ENCODE measurements at regions not wholly inside any gene's neighbourhood (a gene's known extent, or its start where the extent isn't known, plus 50 kb on each side); places are given as distances from the start of the nearest gene placed in this dataset.

DNA sequence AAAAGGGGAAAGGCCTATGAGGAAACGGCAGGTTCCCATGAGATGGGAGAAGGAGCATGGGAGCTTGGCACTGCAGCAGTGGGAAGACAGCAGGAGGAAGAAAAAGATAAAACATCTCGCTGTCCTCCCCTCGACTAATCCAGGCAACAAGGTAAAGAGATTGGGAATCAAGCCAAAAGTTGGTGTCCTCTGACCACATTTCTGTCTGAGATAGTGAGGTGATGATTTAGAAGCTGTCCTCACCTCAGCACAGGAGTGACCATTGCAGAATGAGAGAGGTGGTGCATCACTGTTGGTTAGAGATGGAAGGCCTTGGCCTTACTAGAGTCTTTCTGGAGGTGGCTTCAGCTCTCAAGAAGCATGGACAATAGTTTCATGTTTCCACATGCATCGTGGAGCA is 226.6 kb upstream of the CCDC54 start:
- DNase-seq: no peak
- H3K4me1 ChIP-seq (ENCODE audit: control extremely low read depth in 1 of 4, control insufficient read depth in 4 of 4, insufficient read depth in 4 of 4, low read length in 3 of 4): no peaks in the 10 kb centered on the region
- H3K27ac ChIP-seq (ENCODE audit: insufficient read depth in 1 of 2, low read depth in 1 of 2, low read length in 2 of 2, poor library complexity in 1 of 2, severe bottlenecking in 2 of 2): no peak overlapping the region
- POLR2A ChIA-PET: no interaction called here
- no peaks in the 10 kb centered on the region for H3K27me3 ChIP-seq (replicated peaks in 2 of 5; ENCODE audit: control insufficient read depth in 4 of 5, insufficient read depth in 5 of 5, low read length in 4 of 5)
- H3K9me3 ChIP-seq (ENCODE audit: control extremely low read depth in 1 of 5, control insufficient read depth in 4 of 5, insufficient read depth in 2 of 5, low read depth in 1 of 5, low read length in 4 of 5): no peaks in the 10 kb centered on the region
- 89% methylated on average over 4 of the region's 4 CpGs for WGBS (ENCODE audit: insufficient coverage)
- H3K4me3 ChIP-seq (ENCODE audit: control insufficient read depth in 1 of 7, extremely low read depth in 1 of 7, insufficient read depth in 4 of 7, low read depth in 2 of 7, low read length in 6 of 7): no peak overlapping the region
- no peaks in the 10 kb centered on the region for H3K36me3 ChIP-seq (ENCODE audit: control insufficient read depth in 4 of 4, insufficient read depth in 4 of 4, low read length in 3 of 4)
- CTCF ChIA-PET: no interaction called here

GRCh38 chr3:107153981-107154380 is 223.3 kb upstream of the CCDC54 start:
- 93% methylated on average over 3 of the region's 4 CpGs for WGBS (ENCODE audit: insufficient coverage)
- CTCF ChIA-PET: no interaction called here
- no peak overlapping the region for H3K27ac ChIP-seq (ENCODE audit: insufficient read depth in 1 of 2, low read depth in 1 of 2, low read length in 2 of 2, poor library complexity in 1 of 2, severe bottlenecking in 2 of 2)

GRCh38 chr3:107172411-107172810 is 204.8 kb upstream of the CCDC54 start:
- H3K27me3 ChIP-seq (replicated peaks in 2 of 5; ENCODE audit: control insufficient read depth in 4 of 5, insufficient read depth in 5 of 5, low read length in 4 of 5): no peaks in the 10 kb centered on the region
- no peaks in the 10 kb centered on the region for H3K4me1 ChIP-seq (ENCODE audit: control extremely low read depth in 1 of 4, control insufficient read depth in 4 of 4, insufficient read depth in 4 of 4, low read length in 3 of 4)
- H3K9me3 ChIP-seq (ENCODE audit: control extremely low read depth in 1 of 5, control insufficient read depth in 4 of 5, insufficient read depth in 2 of 5, low read depth in 1 of 5, low read length in 4 of 5): peaks cover 0 to 8% (median 0%) of the 10 kb centered on the region in 5 experiments
- no peak overlapping the region for H3K4me3 ChIP-seq (ENCODE audit: control insufficient read depth in 1 of 7, extremely low read depth in 1 of 7, insufficient read depth in 4 of 7, low read depth in 2 of 7, low read length in 6 of 7)
- POLR2A ChIA-PET: no interaction called here
- WGBS (ENCODE audit: insufficient coverage): no CpG with 5 or more reads among the region's 1 CpG
- no peak overlapping the region for H3K27ac ChIP-seq (ENCODE audit: insufficient read depth in 1 of 2, low read depth in 1 of 2, low read length in 2 of 2, poor library complexity in 1 of 2, severe bottlenecking in 2 of 2)
- H3K36me3 ChIP-seq (ENCODE audit: control insufficient read depth in 4 of 4, insufficient read depth in 4 of 4, low read length in 3 of 4): no peaks in the 10 kb centered on the region
- no peak for DNase-seq
- CTCF ChIA-PET: no interaction called here

More at GRCh38 chr3:107153981-107154380, 223.3 kb upstream of the CCDC54 start:
- no peaks in the 10 kb centered on the region for H3K36me3 ChIP-seq (ENCODE audit: control insufficient read depth in 4 of 4, insufficient read depth in 4 of 4, low read length in 3 of 4)
- POLR2A ChIA-PET: no interaction called here
- H3K27me3 ChIP-seq (replicated peaks in 2 of 5; ENCODE audit: control insufficient read depth in 4 of 5, insufficient read depth in 5 of 5, low read length in 4 of 5): no peaks in the 10 kb centered on the region
- DNase-seq: no peak
- H3K4me1 ChIP-seq (ENCODE audit: control extremely low read depth in 1 of 4, control insufficient read depth in 4 of 4, insufficient read depth in 4 of 4, low read length in 3 of 4): no peaks in the 10 kb centered on the region
- H3K4me3 ChIP-seq (ENCODE audit: control insufficient read depth in 1 of 7, extremely low read depth in 1 of 7, insufficient read depth in 4 of 7, low read depth in 2 of 7, low read length in 6 of 7): no peak overlapping the region
- peaks cover 0 to 16% (median 2%) of the 10 kb centered on the region in 5 experiments for H3K9me3 ChIP-seq (ENCODE audit: control extremely low read depth in 1 of 5, control insufficient read depth in 4 of 5, insufficient read depth in 2 of 5, low read depth in 1 of 5, low read length in 4 of 5)

DNA sequence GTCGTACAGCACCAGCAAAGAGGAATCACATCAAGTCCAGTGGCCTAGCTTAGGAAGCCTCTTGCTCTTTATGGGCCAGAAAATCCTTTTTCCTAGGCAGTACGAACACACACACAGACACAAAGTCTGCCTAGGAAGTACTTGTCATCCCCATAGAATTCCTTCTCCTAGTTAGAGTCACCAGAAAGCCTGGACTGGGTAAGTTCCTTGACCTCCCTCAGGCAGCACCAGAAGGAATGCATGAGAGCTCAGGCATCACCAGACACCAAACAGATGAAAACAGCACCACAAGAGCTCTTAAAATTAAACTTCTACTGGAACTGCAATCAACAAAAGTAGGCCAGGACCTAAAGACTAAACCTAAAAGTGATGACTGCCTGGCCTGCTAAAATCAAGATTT is 192.9 kb upstream of the CCDC54 start:
- H3K4me3 ChIP-seq (ENCODE audit: control insufficient read depth in 1 of 7, extremely low read depth in 1 of 7, insufficient read depth in 4 of 7, low read depth in 2 of 7, low read length in 6 of 7): no peak overlapping the region
- ChIA-PET CTCF (no interaction called here), POLR2A (no interaction called here)
- no peaks in the 10 kb centered on the region for H3K4me1 ChIP-seq (ENCODE audit: control extremely low read depth in 1 of 4, control insufficient read depth in 4 of 4, insufficient read depth in 4 of 4, low read length in 3 of 4)
- H3K27me3 ChIP-seq (replicated peaks in 2 of 5; ENCODE audit: control insufficient read depth in 4 of 5, insufficient read depth in 5 of 5, low read length in 4 of 5): no peaks in the 10 kb centered on the region
- no peak overlapping the region for H3K27ac ChIP-seq (ENCODE audit: insufficient read depth in 1 of 2, low read depth in 1 of 2, low read length in 2 of 2, poor library complexity in 1 of 2, severe bottlenecking in 2 of 2)
- no peaks in the 10 kb centered on the region for H3K36me3 ChIP-seq (ENCODE audit: control insufficient read depth in 4 of 4, insufficient read depth in 4 of 4, low read length in 3 of 4)
- WGBS (ENCODE audit: insufficient coverage): 88% methylated on average over 1 of the region's 2 CpGs
- DNase-seq: no peak
- no peaks in the 10 kb centered on the region for H3K9me3 ChIP-seq (ENCODE audit: control extremely low read depth in 1 of 5, control insufficient read depth in 4 of 5, insufficient read depth in 2 of 5, low read depth in 1 of 5, low read length in 4 of 5)

DNA sequence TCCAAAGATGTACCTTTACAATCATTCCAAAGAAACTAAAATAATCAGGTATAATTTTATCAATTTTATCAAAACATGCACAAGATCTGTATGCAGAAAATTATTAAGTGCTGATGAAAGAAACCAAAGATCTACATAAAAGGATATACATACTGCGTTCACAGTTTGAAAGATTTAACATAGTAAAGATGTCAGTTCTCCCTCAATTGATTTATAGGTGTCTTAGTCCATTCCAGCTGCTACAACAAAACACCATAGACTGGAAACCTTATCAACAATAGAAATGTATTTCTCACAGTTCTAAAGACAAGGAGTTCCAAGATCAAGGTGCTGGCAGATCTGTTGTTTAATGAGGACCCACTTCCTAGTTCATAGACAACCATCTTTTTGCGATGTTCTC is 189.0 kb upstream of the CCDC54 start:
- ChIA-PET CTCF (no interaction called here), POLR2A (no interaction called here)
- DNase-seq: no peak
- Histone ChIP-seq H3K27me3 (replicated peaks in 2 of 5; ENCODE audit: control insufficient read depth in 4 of 5, insufficient read depth in 5 of 5, low read length in 4 of 5) (no peaks in the 10 kb centered on the region), H3K9me3 (ENCODE audit: control extremely low read depth in 1 of 5, control insufficient read depth in 4 of 5, insufficient read depth in 2 of 5, low read depth in 1 of 5, low read length in 4 of 5) (no peaks in the 10 kb centered on the region), H3K36me3 (ENCODE audit: control insufficient read depth in 4 of 4, insufficient read depth in 4 of 4, low read length in 3 of 4) (no peaks in the 10 kb centered on the region), H3K4me1 (ENCODE audit: control extremely low read depth in 1 of 4, control insufficient read depth in 4 of 4, insufficient read depth in 4 of 4, low read length in 3 of 4) (no peaks in the 10 kb centered on the region), H3K27ac (ENCODE audit: insufficient read depth in 1 of 2, low read depth in 1 of 2, low read length in 2 of 2, poor library complexity in 1 of 2, severe bottlenecking in 2 of 2) (no peak overlapping the region), H3K4me3 (ENCODE audit: control insufficient read depth in 1 of 7, extremely low read depth in 1 of 7, insufficient read depth in 4 of 7, low read depth in 2 of 7, low read length in 6 of 7) (no peak overlapping the region)
- WGBS (ENCODE audit: insufficient coverage): no CpG with 5 or more reads among the region's 2 CpGs

- POLR2A ChIA-PET: no interaction called here
- 100% methylated on average over 1 of the region's 2 CpGs for WGBS (ENCODE audit: insufficient coverage)
- H3K4me1 ChIP-seq (ENCODE audit: control extremely low read depth in 1 of 4, control insufficient read depth in 4 of 4, insufficient read depth in 4 of 4, low read length in 3 of 4): no peaks in the 10 kb centered on the region
These were observed 188.0 kb upstream of the CCDC54 start for GRCh38 chr3:107189158-107189791.

DNA sequence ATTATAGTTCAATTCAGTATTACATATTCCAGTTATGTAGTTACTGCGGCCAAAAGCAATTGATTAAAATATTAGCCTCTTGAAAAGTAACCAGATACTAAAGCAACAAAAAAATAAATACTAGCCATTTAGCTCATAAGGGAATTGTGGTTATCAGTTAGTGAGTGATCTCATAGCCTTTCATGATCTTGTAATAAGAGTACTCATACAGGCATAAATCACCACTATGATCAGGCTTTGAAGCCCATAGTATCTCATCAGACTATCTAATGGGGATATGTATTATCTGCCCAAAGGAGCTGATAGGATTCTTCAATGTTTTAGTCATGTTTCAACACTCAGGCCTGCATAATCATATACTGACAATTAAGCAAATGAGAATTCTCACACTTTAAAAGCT is 184.1 kb upstream of the CCDC54 start:
- Histone ChIP-seq H3K4me1 (ENCODE audit: control extremely low read depth in 1 of 4, control insufficient read depth in 4 of 4, insufficient read depth in 4 of 4, low read length in 3 of 4) (no peaks in the 10 kb centered on the region), H3K4me3 (ENCODE audit: control insufficient read depth in 1 of 7, extremely low read depth in 1 of 7, insufficient read depth in 4 of 7, low read depth in 2 of 7, low read length in 6 of 7) (no peak overlapping the region), H3K27ac (ENCODE audit: insufficient read depth in 1 of 2, low read depth in 1 of 2, low read length in 2 of 2, poor library complexity in 1 of 2, severe bottlenecking in 2 of 2) (no peak overlapping the region), H3K27me3 (replicated peaks in 2 of 5; ENCODE audit: control insufficient read depth in 4 of 5, insufficient read depth in 5 of 5, low read length in 4 of 5) (no peaks in the 10 kb centered on the region), H3K9me3 (ENCODE audit: control extremely low read depth in 1 of 5, control insufficient read depth in 4 of 5, insufficient read depth in 2 of 5, low read depth in 1 of 5, low read length in 4 of 5) (no peaks in the 10 kb centered on the region), H3K36me3 (ENCODE audit: control insufficient read depth in 4 of 4, insufficient read depth in 4 of 4, low read length in 3 of 4) (no peaks in the 10 kb centered on the region)
- WGBS (ENCODE audit: insufficient coverage): no CpG with 5 or more reads among the region's 1 CpG
- ChIA-PET CTCF (interaction anchor here (0.7 kb wide), 1 partner anchor 17 kb away, joined by 3 read pairs; no protein-coding TSS in a partner anchor), POLR2A (no interaction called here)
- no peak for DNase-seq

More at GRCh38 chr3:107189158-107189791, 188.0 kb upstream of the CCDC54 start:
- H3K4me3 ChIP-seq (ENCODE audit: control insufficient read depth in 1 of 7, extremely low read depth in 1 of 7, insufficient read depth in 4 of 7, low read depth in 2 of 7, low read length in 6 of 7): no peak overlapping the region
- no peaks in the 10 kb centered on the region for H3K36me3 ChIP-seq (ENCODE audit: control insufficient read depth in 4 of 4, insufficient read depth in 4 of 4, low read length in 3 of 4)
- no peak for DNase-seq
- H3K27me3 ChIP-seq (replicated peaks in 2 of 5; ENCODE audit: control insufficient read depth in 4 of 5, insufficient read depth in 5 of 5, low read length in 4 of 5): no peaks in the 10 kb centered on the region
- no peaks in the 10 kb centered on the region for H3K9me3 ChIP-seq (ENCODE audit: control extremely low read depth in 1 of 5, control insufficient read depth in 4 of 5, insufficient read depth in 2 of 5, low read depth in 1 of 5, low read length in 4 of 5)
- CTCF ChIA-PET: no interaction called here
- no peak overlapping the region for H3K27ac ChIP-seq (ENCODE audit: insufficient read depth in 1 of 2, low read depth in 1 of 2, low read length in 2 of 2, poor library complexity in 1 of 2, severe bottlenecking in 2 of 2)

Measured in common myeloid progenitor, CD34-positive (primary cell).